MM.1S (cell line): ENCODE measurements at regions not wholly inside any gene's neighbourhood (a gene's known extent, or its start where the extent isn't known, plus 50 kb on each side); places are given as distances from the start of the nearest gene placed in this dataset.

Experiments
- DNase-seq: peaks from one replicate; pipeline ENCODE4 v3.0.0-alpha.2; 2015
- H2AFZ ChIP-seq: fragments of 300-600 bp; sonication (generic); 2 replicates; pipeline ENCODE4 v1.6.0; 2016; ENCODE audit warnings: antibody characterized with exemption, low read length
- H3F3A ChIP-seq: fragments of 300-600 bp; sonication (generic); 2 replicates; pipeline ENCODE4 v1.6.1; 2016; ENCODE audit warnings: mild to moderate bottlenecking, antibody characterized with exemption, low read length, moderate library complexity, mixed read lengths; ENCODE audit not compliant: insufficient read depth
- H3K27ac ChIP-seq: fragments of 300-600 bp; sonication (generic); 2 replicates; pipeline ENCODE4 v1.5.1; 2016; ENCODE audit warnings: mild to moderate bottlenecking, low read length
- H3K27me3 ChIP-seq: fragments of 300-600 bp; sonication (generic); replicated peaks from 2 replicates; pipeline ENCODE4 v1.6.0; 2016; ENCODE audit warnings: low read length; ENCODE audit not compliant: insufficient read depth
- H3K36me3 ChIP-seq: fragments of 300-600 bp; sonication (generic); replicated peaks from 2 replicates; pipeline ENCODE4 v1.6.1; 2016; ENCODE audit warnings: mild to moderate bottlenecking, low read length, mixed read lengths; ENCODE audit not compliant: insufficient read depth
- H3K4me1 ChIP-seq: fragments of 300-600 bp; sonication (generic); 2 replicates; pipeline ENCODE4 v1.6.1; 2016; ENCODE audit warnings: low read length, mixed read lengths
- H3K4me2 ChIP-seq: fragments of 300-600 bp; sonication (generic); 2 replicates; pipeline ENCODE4 v1.6.0; 2016; ENCODE audit warnings: low read depth, low read length
- H3K4me3 ChIP-seq: fragments of 300-600 bp; sonication (generic); 2 replicates; pipeline ENCODE4 v1.5.1; 2016; ENCODE audit warnings: low read length, mixed read lengths
- H3K79me2 ChIP-seq: fragments of 300-600 bp; sonication (generic); 2 replicates; pipeline ENCODE4 v1.6.1; 2016; ENCODE audit warnings: mixed run types, low read length, mixed read lengths
- H3K9ac ChIP-seq: fragments of 300-600 bp; sonication (generic); 2 replicates; pipeline ENCODE4 v1.6.1; 2016; ENCODE audit warnings: low read length, mixed read lengths
- H3K9me2 ChIP-seq: fragments of 300-600 bp; sonication (generic); replicated peaks from 2 replicates; pipeline ENCODE4 v1.6.1; 2016; ENCODE audit warnings: mild to moderate bottlenecking, low read length, mixed read lengths; ENCODE audit not compliant: insufficient read depth
- H3K9me3 ChIP-seq: fragments of 300-600 bp; sonication (generic); replicated peaks from 2 replicates; pipeline ENCODE4 v1.6.1; 2016; ENCODE audit warnings: mild to moderate bottlenecking, low read length, mixed read lengths; ENCODE audit not compliant: insufficient read depth
- H4K20me1 ChIP-seq: fragments of 300-600 bp; sonication (generic); 2 replicates; pipeline ENCODE4 v1.6.1; 2016; ENCODE audit warnings: mild to moderate bottlenecking, low read length, moderate library complexity, mixed read lengths; ENCODE audit not compliant: insufficient read depth
- CTCF ChIP-seq: fragments of 300-600 bp; sonication (generic); IDR thresholded peaks from 2 replicates; pipeline ENCODE4 v1.5.1; 2016; ENCODE audit warnings: antibody characterized with exemption, low read length, mixed read lengths
- EZH2 ChIP-seq: fragments of 300-600 bp; sonication (generic); optimal IDR thresholded peaks from 2 replicates; pipeline ENCODE3; 2017; ENCODE audit warnings: low read depth, mild to moderate bottlenecking, antibody characterized with exemption, low read length, mixed read lengths
- EZH2phosphoT487 ChIP-seq: fragments of 300-600 bp; sonication (generic); IDR thresholded peaks from 2 replicates; pipeline ENCODE4 v1.6.1; 2018; ENCODE audit warnings: antibody characterized with exemption, low read length

DNA sequence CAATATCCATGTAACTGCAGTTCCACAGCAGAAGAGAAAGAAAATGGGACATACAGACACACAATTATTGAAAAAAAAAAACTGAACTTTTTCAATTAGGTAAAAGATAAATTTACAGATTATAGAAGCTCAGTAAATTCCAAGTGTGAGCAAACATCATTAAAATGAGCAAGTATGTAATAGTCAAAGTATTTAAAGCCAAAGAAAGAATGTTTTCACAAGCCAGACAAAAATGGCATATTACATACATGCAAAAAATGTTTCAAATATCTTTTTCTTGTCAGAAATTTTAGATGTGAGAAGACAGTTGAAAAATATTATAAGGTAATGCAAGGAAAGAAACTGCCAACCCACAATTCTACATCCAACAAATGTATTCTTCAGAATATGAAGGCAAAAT, 150.2 kb upstream of the AKR1E2 start:
- H3K79me2 ChIP-seq = no peaks in the 10 kb centered on the region
- TF ChIP-seq EZH2 (no peak), CTCF (no peak)

DNA sequence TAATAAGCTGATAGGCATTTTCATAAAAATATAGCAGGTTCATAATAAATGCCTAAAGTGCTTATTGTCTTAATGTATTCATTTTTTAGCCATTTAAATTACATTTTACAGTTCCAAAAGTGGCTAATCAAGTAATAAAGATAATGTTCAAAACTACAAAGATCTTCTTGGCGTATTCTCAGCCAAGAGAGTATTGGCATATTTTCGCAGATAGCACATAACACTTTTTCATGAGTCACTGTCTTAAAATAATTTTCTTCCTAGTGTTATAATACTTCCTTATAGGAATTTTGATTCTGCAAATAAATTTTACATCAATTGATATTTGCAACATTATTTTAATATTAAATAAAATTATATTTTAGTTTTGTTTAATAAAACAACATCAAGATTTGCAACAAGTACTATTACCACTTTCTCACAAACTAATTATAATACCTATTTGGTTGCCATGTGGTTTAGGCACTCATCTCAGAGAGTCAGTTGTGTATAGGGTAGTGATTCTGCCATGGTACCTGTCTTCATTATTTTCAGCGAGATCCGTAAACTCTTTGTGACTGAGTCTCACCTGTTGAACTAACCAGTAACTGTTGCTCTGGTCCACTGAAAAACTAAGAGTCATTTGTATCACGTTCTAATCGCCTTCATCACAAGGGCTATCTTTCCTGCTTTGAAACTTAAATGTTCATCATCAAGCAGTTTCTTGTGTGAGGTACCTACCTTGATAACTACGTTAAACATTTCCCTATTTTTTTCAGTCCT, 152.5 kb upstream of the AKR1E2 start:
- Histone ChIP-seq H3K79me2 (no peaks in the 10 kb centered on the region), H2AFZ (no peak overlapping the region), H3K4me3 (no peak overlapping the region), H3K4me2 (no peak overlapping the region), H3K27me3 (no peaks in the 10 kb centered on the region), H4K20me1 (no peaks in the 10 kb centered on the region), H3K36me3 (no peaks in the 10 kb centered on the region), H3K27ac (no peak overlapping the region), H3F3A (no peaks in the 10 kb centered on the region), H3K4me1 (no peaks in the 10 kb centered on the region), H3K9ac (no peak overlapping the region), H3K9me3 (no peaks in the 10 kb centered on the region; the same call in 1 of the 2 replicates), H3K9me2 (no peaks in the 10 kb centered on the region)
- DNase-seq = no peak
- TF ChIP-seq EZH2phosphoT487 = no peak

More for the DNA sequence above, 150.2 kb upstream of the AKR1E2 start:
- Histone ChIP-seq H3K36me3 (no peaks in the 10 kb centered on the region), H2AFZ (no peak overlapping the region), H3K4me1 (no peaks in the 10 kb centered on the region), H3K9me3 (no peaks in the 10 kb centered on the region; the same call in 1 of the 2 replicates), H3K27me3 (no peaks in the 10 kb centered on the region), H3F3A (no peaks in the 10 kb centered on the region), H3K4me3 (no peak overlapping the region), H3K27ac (no peak overlapping the region), H3K9me2 (no peaks in the 10 kb centered on the region), H3K4me2 (no peak overlapping the region), H3K9ac (no peak overlapping the region), H4K20me1 (no peaks in the 10 kb centered on the region)
- no peak for DNase-seq

DNA sequence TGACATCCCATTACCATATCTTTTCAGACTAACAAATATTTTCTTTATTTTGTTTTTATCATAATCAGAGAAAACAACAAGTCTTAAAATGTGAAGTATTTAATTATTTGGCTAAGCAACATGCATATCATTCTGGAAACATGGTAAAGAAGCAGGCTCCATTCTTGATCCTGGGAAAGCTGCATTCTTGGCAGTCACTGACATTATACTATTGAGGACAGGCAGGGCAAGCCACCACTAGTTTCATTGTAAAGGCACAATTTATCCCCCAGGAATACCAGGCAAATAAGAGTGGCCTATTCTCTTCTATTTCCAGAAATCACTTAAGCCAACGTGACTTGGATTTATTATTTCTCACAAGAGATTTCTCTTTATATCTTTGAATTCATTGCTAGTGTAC, 153.8 kb upstream of the AKR1E2 start:
- Histone ChIP-seq H3K27me3 (no peaks in the 10 kb centered on the region), H3F3A (no peaks in the 10 kb centered on the region), H3K4me1 (no peaks in the 10 kb centered on the region), H3K9me2 (no peaks in the 10 kb centered on the region), H3K4me3 (no peak overlapping the region), H3K36me3 (no peaks in the 10 kb centered on the region), H3K9ac (no peak overlapping the region), H3K9me3 (no peaks in the 10 kb centered on the region; the same call in 1 of the 2 replicates), H3K27ac (no peak overlapping the region), H3K79me2 (no peaks in the 10 kb centered on the region), H2AFZ (no peak overlapping the region), H3K4me2 (no peak overlapping the region), H4K20me1 (no peaks in the 10 kb centered on the region)
- no peak for DNase-seq
- TF ChIP-seq EZH2 = no peak
- no peak for TF ChIP-seq EZH2phosphoT487
- TF ChIP-seq CTCF = no peak

GRCh38 chr10:4671451-4672145, 154.4 kb upstream of the AKR1E2 start:
- no peak overlapping the region for H3K9ac ChIP-seq
- no peaks in the 10 kb centered on the region for H3K4me1 ChIP-seq
- H3F3A ChIP-seq = no peaks in the 10 kb centered on the region
- H2AFZ ChIP-seq = no peak overlapping the region
- H4K20me1 ChIP-seq = no peaks in the 10 kb centered on the region
- DNase-seq = no peak
- no peaks in the 10 kb centered on the region; the same call in 1 of the 2 replicates for H3K9me3 ChIP-seq
- no peaks in the 10 kb centered on the region for H3K9me2 ChIP-seq
- no peak overlapping the region for H3K4me2 ChIP-seq
- H3K4me3 ChIP-seq = no peak overlapping the region
- H3K79me2 ChIP-seq = no peaks in the 10 kb centered on the region
- no peaks in the 10 kb centered on the region for H3K27me3 ChIP-seq
- H3K36me3 ChIP-seq = no peaks in the 10 kb centered on the region
- no peak for TF ChIP-seq CTCF
- H3K27ac ChIP-seq = no peak overlapping the region
